ENCODE measurements at regions not wholly inside any gene's neighbourhood (a gene's known extent, or its start where the extent isn't known, plus 50 kb on each side); places are given as distances from the start of the nearest gene placed in this dataset.

GRCh38 chr18:47737956-47738355 is 192.5 kb downstream of the SMAD2 start:
- no peak for DNase-seq (ENCODE audit: low spot score)
- POLR2A ChIA-PET (ENCODE audit: low non-redundant PET): no interaction called here
- TF ChIP-seq, protein P1, sequence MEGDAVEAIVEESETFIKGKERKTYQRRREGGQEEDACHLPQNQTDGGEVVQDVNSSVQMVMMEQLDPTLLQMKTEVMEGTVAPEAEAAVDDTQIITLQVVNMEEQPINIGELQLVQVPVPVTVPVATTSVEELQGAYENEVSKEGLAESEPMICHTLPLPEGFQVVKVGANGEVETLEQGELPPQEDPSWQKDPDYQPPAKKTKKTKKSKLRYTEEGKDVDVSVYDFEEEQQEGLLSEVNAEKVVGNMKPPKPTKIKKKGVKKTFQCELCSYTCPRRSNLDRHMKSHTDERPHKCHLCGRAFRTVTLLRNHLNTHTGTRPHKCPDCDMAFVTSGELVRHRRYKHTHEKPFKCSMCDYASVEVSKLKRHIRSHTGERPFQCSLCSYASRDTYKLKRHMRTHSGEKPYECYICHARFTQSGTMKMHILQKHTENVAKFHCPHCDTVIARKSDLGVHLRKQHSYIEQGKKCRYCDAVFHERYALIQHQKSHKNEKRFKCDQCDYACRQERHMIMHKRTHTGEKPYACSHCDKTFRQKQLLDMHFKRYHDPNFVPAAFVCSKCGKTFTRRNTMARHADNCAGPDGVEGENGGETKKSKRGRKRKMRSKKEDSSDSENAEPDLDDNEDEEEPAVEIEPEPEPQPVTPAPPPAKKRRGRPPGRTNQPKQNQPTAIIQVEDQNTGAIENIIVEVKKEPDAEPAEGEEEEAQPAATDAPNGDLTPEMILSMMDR (conservative IDR thresholded peaks at IDR 0.05; ENCODE audit: low read depth): no peak
- H3K27ac ChIP-seq: no peak overlapping the region
- CTCF ChIA-PET: no interaction called here

DNA sequence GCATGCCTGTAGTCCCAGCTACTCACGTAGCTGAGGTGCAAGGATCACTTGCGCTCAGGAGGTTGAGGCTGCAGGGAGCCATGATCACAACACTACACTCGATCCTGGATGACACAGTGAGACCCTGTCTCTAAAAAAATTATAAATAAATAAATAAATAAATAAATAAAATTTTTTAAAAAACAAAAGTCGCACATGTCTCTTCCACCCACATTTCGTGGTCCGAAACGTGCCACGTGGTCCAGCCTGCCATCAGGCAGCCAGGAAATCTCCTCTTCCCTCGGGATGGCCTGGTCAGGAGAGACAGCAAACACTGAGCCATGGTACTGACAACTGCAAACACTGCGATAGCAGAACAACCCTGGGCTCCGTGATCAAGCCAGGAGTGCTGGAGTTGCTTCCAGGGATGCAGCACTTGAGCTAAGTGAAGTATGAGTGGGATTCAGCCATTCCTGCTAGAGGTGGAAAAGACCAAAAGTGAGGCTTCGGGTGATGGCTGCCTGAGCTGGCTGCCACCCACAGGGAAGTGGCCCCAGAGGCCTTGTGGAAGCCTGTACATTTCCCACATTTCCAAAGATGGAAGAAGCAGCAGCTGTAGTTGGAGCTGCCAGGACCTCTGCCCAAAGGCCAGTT is 193.1 kb downstream of the SMAD2 start:
- TF ChIP-seq, protein P1 (conservative IDR thresholded peaks at IDR 0.05; ENCODE audit: low read depth): no peak
- POLR2A ChIA-PET (ENCODE audit: low non-redundant PET): no interaction called here
- H3K27ac ChIP-seq: no peak overlapping the region
- CTCF ChIA-PET: no interaction called here
- no peak for DNase-seq (ENCODE audit: low spot score)

DNA sequence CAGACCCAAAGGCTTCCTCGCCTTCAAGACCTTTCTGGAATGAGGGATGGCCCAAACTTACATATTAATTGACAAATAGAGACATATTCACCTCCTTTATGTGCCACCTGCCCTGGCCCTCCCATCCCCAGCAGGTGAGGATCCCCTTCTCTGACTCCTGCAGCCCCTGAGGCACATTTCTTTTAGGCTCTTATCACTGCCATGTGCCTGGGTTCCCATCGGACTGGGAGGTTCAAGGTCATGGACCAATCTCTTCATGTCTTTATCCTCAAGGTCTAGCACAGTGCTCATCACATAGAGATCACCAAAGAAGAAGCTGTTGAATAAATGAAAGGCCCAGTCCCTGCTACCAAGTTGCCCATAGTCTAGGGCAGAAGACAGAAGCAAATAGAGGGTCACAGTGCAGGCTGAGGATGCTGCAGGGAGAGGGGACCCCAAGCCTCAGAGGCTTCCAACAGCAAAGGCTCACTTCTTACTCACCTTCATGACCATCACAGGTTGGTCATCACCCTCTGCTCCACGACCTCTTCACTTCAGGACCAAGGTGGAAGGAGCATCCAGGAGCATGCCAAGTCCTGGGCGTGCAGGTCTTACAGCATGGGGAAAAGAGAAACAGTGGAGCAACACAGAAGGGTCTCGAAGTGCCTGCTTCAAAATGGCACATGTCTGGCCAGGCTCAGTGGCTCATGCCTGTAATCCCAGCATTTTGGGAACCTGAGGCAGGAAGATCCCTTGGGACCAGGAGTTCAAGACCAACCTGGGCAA is 193.9 kb downstream of the SMAD2 start:
- CTCF ChIA-PET: no interaction called here
- POLR2A ChIA-PET (ENCODE audit: low non-redundant PET): no interaction called here
- no peak for DNase-seq (ENCODE audit: low spot score)
- TF ChIP-seq, protein P1 (conservative IDR thresholded peaks at IDR 0.05; ENCODE audit: low read depth): no peak
- H3K27ac ChIP-seq: no peak overlapping the region

DNA sequence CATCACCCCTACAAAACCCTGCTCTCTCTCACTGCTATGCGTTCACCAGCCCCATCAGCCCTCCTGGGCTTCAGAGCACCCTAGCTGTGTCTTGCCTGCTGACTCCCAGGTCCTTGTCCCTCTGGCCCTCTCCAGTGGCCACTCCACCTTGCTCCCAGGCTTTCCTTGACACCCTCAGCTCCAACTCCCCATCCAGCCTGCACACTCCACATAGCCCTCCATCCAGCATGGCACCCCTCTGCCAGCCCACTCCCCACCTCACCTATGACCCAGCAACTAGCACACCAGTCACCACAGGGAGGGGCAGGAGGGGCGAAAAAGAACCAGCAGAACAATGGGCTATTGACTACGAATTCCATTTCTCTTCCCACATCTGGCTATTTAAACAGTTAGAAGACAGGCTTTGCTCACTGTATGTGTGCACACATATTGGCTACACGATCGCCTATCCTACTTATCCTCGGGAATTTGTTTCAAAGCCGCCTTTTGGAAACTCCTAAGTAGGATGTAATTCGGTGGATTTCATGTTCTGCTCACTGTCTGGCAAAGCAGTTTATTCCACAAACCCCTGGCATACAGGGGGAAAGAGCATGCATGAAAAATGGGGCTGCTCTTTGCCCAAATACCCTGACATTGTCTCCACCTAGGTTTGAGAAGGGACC is 195.3 kb downstream of the SMAD2 start:
- CTCF ChIA-PET: no interaction called here
- no peak overlapping the region for H3K27ac ChIP-seq
- POLR2A ChIA-PET (ENCODE audit: low non-redundant PET): no interaction called here
- no peak for DNase-seq (ENCODE audit: low spot score)
- TF ChIP-seq, protein P1 (conservative IDR thresholded peaks at IDR 0.05; ENCODE audit: low read depth): no peak

DNA sequence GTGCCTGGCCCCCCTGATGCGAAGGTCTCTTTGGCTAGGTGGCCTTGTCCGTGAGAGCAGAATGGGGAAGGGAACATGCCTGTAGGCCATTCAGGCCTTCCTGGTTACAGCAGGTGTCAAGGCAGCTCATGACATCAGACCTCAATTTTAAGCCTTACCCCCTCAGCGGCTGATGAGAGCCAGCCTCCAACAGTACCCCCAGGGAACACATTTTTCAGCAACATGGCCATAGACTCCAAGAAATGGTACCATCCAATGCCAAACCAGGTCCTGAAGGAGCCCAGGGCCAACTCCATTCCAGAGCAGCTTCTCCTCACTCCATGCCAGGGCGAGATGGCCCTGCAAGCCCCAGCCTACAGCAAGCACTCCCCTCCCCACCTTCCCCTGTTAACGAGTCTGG is 199.2 kb downstream of the SMAD2 start:
- DNase-seq (ENCODE audit: low spot score): no peak
- TF ChIP-seq, protein P1 (conservative IDR thresholded peaks at IDR 0.05; ENCODE audit: low read depth): no peak
- no peak overlapping the region for H3K27ac ChIP-seq
- ChIA-PET CTCF (interaction anchor here (0.6 kb wide), 1 partner anchor 217 kb away, joined by 8 read pairs; no protein-coding TSS in a partner anchor), POLR2A (ENCODE audit: low non-redundant PET) (no interaction called here)

GRCh38 chr18:47730795-47731194 is 199.7 kb downstream of the SMAD2 start:
- TF ChIP-seq, protein P1 (conservative IDR thresholded peaks at IDR 0.05; ENCODE audit: low read depth): no peak
- H3K27ac ChIP-seq: no peak overlapping the region
- CTCF ChIA-PET: interaction anchor here (0.6 kb wide), 2 partner anchors 216 to 680 kb away, joined by 3 to 8 read pairs; no protein-coding TSS in a partner anchor
- POLR2A ChIA-PET (ENCODE audit: low non-redundant PET): no interaction called here
- no peak for DNase-seq (ENCODE audit: low spot score)

Measured in RWPE1 (cell line).